SK-N-MC (cell line): ENCODE measurements at regions not wholly inside any gene's neighbourhood (a gene's known extent, or its start where the extent isn't known, plus 50 kb on each side); places are given as distances from the start of the nearest gene placed in this dataset.

Experiments used
- EZH2 ChIP-seq: fragments of 200-600 bp; sonication (generic); IDR thresholded peaks from one replicate; pipeline ENCODE4 v1.6.1; 2017; ENCODE audit warnings: antibody characterized with exemption
- POLR2AphosphoS5 ChIP-seq: IDR thresholded peaks from 2 replicates; pipeline ENCODE4 v1.6.1; 2012; ENCODE audit warnings: mild to moderate bottlenecking, low read depth, low read length, borderline replicate concordance

- TF ChIP-seq EZH2 (no peak), POLR2AphosphoS5 (no peak)
These were observed 597.7 kb downstream of the BNC2 start for GRCh38 chr9:16272776-16273175.
